HG02678 (cell line): ENCODE measurements at regions not wholly inside any gene's neighbourhood (a gene's known extent, or its start where the extent isn't known, plus 50 kb on each side); places are given as distances from the start of the nearest gene placed in this dataset.

Source experiments
- ATAC-seq: cut with Tn5 transposase; IDR thresholded peaks from one replicate; pipeline ENCODE4 v1.9.1; 2021; ENCODE audit warnings: mild to moderate bottlenecking, moderate library complexity; ENCODE audit not compliant: unreplicated experiment

DNA sequence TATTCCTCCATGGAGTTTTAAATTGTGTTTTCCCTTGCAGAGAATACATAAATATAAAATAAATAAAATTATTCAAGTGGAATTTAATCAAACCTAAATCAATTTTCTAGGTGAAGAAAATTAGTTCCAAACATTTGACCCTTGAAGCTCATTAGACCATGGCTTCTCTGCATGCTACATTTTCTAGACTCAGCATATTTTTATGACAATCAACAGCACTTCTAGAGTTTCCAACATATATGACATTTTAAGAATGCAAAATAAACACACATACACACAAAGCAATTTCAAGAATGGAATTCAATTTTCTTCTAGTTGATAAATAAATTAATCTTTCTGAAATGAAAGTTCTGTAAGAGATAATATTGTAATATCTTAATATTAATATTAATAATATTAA is 1083.9 kb upstream of the INTU start:
- ATAC-seq = no peak

DNA sequence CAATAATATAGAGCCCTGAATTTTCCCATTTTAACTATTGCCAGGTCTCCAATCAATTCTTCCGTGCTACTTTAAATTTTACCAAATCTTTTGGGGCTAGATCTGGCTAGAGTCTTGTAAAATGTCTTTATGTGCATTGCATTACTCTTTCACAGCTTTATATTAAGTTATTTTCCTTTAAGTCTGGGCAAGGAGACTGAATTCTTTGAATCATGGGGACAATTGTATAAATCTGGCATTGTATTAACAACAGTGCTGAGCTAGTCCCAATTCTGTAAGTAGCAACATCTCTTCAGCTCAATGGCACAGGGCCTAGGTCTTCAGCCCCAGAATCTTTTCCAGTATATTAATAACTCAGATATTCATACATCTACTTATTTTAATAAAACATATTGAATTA is 1080.4 kb upstream of the INTU start:
- no peak for ATAC-seq

DNA sequence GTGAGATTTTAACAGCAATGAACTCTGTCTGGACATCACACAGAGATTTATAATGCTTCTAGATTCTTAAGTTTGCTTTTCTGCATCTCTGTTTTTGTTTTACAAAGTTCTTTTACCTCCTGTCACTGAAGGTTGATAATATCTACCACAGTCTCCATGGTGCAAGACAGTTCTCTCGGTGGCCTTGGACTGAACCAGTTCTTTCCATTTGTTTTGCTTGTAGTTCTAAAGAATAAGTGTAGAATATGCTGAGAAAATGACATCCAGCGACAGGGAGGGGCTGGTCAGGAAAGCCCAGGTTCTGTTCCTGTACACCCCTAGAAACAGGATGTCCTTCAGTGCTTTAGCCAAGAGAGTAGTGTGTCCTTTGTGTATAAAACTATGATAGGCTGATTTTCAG is 1079.5 kb upstream of the INTU start:
- no peak for ATAC-seq

DNA sequence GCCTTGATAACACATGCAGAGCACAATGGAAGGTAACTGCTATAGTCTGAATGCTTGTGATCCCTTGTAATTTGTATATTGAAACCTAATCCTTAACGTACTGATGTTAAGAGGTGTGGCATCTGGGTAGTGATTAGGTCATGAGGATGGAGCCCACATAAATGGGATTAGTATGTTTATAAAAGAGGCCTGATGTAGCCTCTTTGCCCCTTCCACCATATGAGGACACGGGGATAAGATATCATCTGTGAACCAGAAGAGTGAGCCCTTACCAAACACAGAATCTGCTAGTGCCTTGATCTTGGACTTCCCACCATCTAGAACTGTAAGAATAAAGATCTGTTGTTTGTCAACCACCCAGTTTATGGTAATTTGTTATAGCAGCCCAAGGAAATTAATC is 1074.2 kb upstream of the INTU start:
- no peak for ATAC-seq

DNA sequence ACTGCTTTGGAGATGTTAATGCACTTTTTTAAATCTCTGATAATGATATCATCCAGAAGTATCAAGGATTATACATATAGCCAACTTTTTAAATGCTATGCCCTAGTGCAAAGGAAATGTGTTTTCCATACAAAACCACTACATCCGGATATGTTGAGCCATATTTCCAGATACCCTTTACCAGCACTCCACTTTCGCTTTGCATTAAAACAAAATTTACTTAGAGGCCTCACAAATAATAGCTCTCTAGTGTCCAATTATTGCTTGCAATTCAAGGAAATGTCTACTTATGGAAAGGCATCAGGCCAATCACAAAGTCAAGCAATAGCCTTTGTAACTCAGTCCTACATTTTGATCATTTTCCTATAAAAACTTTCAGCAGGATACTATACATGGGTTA is 1072.8 kb upstream of the INTU start:
- ATAC-seq = no peak

DNA sequence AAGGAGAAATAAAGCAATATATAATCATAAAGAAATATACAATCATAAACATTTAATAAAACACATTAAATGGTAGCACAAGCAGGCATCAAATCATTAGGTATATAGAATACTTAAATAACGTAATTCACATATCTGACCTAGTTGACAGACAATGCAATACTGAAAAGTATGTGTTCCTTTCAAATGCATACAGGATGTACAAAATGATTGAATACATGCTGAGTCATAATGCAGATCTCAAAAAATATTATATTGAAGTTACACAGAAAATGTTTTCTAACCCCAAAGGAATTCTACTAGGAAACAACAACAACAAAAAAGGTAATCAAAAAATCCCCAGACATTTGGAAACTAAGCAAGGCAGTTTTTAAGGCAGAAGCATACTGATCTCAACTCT is 1072.0 kb upstream of the INTU start:
- no peak for ATAC-seq

DNA sequence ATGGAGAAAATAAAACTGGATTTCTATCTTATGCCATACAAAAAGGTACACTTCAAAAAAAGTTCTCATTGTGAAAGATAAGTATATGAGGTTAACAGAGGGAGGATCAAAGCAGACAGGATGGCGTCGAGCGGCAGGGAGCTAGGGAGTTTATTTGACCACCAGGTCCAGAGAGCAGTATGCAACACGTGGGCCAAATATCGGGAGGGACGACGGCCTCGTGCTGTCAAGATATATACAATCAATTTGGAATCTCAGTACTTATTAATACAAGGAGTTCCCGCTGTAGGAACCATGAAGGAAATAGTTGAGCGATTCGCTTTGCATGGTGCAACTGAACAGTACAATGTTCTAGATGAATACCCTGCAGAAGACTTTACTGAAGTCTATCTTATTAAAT is 1069.4 kb upstream of the INTU start:
- no peak for ATAC-seq

DNA sequence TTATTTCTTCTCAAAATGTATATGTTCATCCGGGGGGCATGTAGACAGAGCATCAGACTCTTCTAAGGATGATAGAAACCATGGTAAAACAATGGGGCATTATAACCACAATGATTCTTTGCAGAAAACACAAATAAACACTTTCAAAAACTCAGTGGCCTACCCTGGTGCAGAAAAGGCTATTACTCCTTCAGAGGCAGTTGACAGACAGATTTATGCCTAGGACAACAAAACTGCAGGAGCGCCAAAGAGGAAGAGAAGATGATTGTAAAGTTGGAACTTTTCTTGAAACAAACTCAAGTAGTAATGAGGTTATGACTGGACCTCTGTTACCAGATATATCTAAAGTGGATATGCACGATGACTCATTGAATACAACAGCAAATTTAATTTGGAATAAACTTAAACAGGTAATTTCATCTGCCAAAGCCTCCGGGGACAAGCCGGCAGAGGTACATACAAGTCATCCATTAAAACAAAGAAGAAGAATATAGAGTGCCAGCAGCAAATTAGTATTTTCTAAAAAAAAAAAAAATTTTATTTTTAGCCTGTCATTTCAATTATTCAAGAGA is 1068.4 kb upstream of the INTU start:
- ATAC-seq = no peak

DNA sequence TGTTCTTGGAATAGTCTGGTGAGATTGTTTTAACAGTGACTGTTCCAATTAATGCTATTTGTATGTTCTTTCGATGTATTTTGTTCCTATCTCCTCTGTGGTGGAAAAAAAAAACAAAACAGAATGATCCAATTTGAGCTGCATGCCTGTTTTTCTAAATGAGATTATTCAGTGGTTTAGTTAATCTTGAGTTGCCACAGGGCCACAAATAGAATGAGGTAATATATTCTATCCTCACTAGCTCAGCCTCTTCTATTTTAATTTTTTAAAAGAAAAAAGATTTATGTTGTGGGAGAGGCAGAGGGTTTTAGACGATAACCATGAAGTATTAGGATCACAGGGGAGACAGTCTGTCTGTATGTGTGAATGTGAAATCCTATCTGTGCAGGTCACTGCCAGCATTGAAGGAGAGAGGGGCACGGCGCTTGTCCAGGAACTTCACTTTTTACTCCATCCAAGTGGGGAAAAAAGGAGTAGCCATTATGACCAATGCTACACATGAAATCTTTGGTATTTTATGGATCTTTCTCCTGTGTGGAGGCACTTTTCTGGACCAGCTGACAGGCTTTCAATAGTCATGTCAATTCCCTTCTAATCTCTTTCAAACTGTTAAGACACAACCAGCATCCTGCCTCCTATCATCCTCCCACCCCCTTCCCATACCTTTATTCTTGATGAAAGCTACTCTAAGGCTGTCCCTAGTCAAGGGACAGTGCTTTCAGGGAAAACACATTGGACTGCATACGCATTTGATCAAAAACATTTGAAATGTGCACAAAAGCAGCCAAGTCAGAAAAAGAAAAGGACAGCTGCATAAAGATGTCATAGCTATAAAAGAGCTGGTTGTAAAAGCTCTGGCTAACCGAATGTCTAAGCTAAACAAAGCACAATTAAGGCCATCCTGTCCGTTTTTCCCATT is 1063.8 kb upstream of the INTU start:
- ATAC-seq = no peak

DNA sequence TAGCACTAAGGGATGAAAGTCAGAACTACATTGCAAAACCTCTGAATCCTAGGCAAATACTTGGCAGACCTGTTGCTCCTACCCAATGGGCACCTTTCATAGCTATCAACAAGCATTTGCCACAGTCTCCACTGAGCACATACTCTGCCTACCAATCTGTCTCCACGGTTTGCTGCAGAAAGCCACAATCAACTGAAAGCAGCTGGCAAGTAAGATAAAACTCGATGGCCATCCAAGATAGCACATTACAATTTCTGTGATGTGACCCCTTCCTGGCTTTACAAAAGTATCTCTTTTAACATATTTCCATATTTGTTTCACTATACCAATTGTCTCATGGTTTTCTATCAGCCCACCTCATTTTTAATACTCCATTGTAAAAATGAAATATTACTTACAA is 1060.5 kb upstream of the INTU start:
- ATAC-seq = no peak

DNA sequence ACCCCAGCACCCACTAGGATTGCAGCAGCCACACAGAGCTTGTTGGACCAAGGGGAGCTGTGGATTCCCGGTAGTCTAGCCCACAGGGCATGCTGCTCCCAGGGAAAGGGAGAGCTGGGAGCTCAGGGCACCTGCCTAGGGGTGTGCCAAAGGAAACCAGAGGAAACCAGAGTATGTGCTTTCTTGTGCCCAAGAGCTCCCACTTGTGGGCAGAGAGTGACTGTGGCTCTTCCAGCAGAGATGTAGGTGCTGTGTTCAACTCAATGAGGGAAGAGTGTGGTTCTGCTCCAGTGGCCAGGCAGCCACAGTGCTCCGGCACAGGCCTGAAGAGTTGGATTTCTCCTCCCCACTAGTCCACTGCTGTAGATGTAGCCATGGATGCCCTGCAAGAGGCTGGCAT is 1050.0 kb upstream of the INTU start:
- ATAC-seq = no peak

DNA sequence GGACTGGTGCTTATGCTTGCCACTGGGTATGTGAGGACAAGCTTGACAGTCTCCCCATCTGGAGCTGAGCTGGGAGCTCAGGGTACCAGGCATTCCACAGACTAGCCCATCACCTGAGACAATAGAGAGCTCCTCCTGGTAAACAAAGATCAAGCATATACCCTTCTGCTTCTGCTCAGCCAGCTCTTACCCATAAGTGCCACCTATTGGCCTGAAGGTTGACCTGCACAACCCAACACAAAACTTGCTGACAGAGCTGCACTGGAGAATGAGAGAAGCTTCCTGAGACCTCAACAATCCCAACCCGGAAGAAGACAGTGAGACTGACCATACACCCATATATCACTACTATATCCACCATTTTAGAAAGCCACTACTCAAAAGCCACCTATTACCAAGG is 1049.2 kb upstream of the INTU start:
- no peak for ATAC-seq

DNA sequence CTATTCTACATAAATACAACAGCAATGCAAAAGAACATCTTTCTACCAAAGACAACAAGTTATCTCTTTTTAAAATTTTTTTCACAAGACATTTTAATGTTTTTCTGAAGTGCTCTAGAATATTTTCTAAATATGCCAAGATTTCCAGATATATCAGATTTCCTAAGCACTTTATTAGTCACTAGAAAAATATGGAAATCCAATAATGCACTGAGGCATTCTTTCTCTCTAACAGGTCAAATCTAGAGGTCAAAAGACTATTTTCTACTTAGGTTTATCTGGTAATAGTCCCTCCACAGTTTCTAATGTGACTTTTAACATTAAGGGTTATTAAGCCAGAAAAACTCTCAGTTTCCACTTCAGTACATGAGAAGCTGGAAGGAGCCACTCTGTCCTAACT is 1041.2 kb upstream of the INTU start:
- ATAC-seq = no peak

DNA sequence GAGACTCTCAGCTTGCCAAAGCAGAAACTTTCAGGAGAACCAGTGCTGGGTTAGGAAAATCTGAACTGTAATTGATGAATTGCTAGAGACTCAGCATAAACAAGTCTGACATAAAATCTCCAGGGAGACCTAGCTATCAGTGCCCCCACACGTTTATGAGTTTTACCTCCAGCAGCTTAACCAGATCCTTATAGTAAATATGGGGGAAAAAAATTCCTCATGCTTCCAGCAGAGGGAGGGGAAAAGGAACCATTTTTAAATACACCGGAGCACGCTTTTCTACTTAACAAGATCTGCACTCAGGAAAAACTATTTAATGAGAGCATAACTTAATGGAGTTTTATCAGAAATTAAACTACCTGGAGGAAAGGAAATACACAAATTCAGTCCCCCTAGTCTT is 1040.7 kb upstream of the INTU start:
- ATAC-seq = no peak

DNA sequence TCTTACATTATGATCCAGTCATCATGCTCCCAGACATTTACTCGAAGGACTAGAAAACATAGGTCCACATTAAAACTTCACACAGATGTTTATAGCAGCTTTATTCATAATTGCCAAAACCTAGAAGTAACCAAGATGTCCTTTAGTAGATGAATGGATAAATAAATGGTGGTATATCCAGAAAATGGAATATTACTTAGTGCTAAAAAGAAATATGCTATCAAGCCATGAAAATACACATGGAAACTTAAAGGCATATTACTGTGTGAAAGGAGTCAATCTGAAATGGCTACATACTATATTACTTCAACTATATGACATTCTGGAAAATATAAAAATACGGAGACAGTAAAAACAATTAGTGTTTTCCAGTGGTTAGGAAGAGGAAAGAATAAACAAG is 1039.1 kb upstream of the INTU start:
- ATAC-seq = no peak

DNA sequence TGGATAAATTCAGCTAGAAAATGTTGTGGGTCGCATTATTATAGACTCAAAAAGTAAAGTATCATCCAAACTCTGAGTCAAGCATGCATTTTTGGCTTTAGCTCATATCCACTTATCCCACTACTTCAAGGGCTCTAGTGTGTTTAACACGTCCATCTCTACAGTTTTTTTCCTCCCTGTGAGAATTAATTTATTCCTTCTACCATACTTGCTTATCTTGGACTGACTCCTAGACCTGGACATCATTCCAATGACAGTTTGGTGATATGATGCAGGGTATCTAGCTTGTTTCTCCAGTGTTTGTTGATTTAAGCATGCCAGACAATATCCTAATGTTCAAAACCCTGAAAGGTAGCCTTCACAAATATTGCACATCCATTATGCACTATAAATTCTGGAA is 1037.1 kb upstream of the INTU start:
- no peak for ATAC-seq

DNA sequence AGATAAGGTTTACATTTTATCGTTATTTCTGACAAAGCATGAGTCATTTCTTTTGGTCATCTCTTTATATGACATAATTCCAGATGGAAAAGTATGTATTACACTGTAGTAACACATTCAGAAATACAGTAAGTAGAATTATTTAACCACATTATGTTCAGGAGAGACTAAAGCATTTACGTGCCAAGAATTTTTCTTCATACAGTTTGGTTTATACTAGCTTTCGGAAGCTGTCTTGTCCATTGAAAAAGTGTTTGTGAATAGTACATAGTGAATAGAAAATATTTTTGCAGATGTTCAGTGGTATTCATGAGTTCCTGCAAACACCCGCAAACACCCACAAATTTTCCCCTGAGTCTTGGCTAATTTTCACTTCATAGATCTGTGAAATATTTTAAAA is 1033.0 kb upstream of the INTU start:
- no peak for ATAC-seq

DNA sequence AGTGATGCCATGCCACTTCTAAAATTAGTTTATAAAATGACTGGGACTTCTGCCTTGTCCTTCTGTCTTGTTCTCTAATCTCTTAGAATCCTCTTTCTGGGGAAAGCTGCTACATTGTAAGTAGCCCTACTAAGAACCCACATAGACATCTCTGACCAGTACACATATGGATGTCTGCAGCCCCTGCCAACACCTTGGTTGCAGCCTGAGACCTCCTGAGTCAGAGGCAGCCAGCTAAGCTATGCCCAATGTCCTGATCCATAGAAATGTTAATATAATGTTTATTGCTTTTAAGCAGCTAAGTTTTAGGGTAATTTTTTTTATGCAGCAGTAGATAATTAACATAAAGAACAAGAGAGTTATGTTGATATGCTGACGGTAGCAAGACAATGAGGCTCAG is 1029.5 kb upstream of the INTU start:
- ATAC-seq = no peak

DNA sequence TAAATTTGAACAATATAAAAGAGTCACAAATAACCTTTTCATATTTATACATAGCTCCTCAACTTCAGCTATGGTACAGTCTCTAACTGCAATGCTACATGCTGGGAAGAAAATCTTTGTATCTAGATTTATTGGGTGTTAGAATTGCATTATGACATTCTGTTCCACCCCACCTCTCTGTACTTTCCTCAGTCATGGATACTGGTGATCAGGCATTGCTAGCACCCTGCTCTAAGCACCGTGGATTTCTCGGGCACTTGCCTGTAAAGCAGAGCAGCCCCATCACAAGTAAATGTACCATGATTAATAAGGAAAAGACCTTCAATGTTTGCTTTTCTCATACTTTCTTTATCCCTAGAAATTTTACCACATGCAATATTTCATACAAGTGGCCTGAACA is 1028.9 kb upstream of the INTU start:
- ATAC-seq = no peak

DNA sequence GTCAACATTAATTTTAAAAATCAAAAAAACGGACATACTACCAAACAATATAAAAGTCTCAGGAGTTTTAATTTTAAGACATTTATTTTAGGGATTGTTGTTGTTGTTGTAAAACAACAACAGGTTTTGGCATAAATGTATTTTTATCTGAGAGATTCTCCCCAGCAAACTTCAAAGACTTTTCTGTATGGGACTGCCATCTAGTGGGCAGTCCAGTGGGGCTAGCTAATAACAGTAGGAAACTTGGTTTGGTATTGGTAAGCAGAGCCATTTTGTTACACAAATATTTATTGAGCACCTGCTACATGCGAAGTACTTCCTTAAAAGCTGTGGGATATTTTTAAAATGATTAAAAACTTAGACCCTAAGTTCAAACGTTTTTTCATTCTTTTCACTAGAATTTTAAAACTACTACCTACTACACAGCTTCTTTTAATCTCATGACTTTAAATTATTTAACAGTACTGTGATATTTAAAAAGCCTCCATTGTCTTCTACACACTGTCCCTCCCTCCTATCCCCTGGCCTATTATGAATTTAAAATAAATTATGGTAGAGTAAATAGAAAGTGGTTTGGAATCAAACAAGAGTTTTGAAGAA is 1028.4 kb upstream of the INTU start:
- ATAC-seq = peak; percentile 55

DNA sequence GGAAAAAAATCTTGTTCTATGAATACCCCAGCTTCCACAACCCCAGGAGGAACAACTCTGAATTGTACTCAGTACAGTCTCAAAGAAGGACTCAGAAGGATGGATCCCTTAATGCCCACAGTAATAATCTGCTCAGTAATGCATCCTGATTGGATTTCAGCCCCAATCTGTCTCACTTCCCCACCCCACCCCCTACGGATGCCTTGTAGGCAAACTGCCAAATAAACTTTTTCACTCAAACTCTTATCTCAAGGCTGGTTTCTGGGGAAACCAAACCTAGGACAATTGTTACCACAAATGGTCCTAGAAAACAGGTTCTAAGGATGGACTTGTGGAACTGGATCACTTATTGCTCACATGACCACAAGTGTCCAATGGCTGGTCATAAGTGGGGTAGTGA is 1021.8 kb upstream of the INTU start:
- ATAC-seq = no peak

DNA sequence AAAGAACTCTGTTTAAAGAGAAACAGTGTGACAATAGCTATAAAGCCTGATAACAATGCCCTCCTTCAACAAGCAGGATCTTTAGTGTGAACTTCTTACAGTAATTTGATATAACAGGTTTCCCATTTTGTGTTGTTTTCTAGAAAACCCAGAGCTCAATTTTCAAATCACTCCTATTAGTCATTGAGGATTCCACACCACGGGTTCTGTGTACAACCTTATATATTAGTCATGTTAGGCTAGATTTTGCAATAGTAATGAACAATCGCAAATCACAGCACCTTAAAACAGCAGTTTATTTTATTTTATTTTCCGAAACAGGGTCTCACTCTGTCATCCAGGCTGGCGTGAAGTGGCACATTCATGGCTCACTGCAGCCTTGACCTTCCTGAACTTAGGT is 1020.9 kb upstream of the INTU start:
- ATAC-seq = no peak
